Stomach (tissue), 4 donors: ENCODE measurements at regions not wholly inside any gene's neighbourhood (a gene's known extent, or its start where the extent isn't known, plus 50 kb on each side); places are given as distances from the start of the nearest gene placed in this dataset.

Source experiments
- EP300 ChIP-seq: sonication (generic); formaldehyde crosslinking; IDR thresholded peaks from one replicate; pipeline ENCODE4 v1.6.1; 2017; ENCODE audit warnings: antibody characterized with exemption
- POLR2A ChIP-seq, 4 donors: fragments of 450-650 bp; IDR thresholded peaks; one replicate each; pipeline ENCODE4 v1.6.1; 2016; ENCODE audit warnings: antibody characterized with exemption in 4 of 4, control low read depth in 2 of 4, mild to moderate bottlenecking in 1 of 4, moderate library complexity in 1 of 4
- POLR2AphosphoS5 ChIP-seq, 3 donors: sonication (generic); formaldehyde crosslinking; IDR thresholded peaks; one replicate each; pipeline ENCODE4 v1.6.1; 2016; ENCODE audit warnings: antibody characterized with exemption in 3 of 3
- TF ChIP-seq, protein P1 (sequence below), 7 experiments: fragments of 450-650 bp in 4 of 7; fragments of 200-600 bp in 3 of 7; sonication (generic) in 3 of 7; IDR thresholded peaks; one replicate each; pipeline ENCODE4 v1.5.1; 2016 to 2019; ENCODE audit warnings: antibody characterized with exemption in 7 of 7, control low read depth in 2 of 7, mild to moderate bottlenecking in 1 of 7

DNA sequence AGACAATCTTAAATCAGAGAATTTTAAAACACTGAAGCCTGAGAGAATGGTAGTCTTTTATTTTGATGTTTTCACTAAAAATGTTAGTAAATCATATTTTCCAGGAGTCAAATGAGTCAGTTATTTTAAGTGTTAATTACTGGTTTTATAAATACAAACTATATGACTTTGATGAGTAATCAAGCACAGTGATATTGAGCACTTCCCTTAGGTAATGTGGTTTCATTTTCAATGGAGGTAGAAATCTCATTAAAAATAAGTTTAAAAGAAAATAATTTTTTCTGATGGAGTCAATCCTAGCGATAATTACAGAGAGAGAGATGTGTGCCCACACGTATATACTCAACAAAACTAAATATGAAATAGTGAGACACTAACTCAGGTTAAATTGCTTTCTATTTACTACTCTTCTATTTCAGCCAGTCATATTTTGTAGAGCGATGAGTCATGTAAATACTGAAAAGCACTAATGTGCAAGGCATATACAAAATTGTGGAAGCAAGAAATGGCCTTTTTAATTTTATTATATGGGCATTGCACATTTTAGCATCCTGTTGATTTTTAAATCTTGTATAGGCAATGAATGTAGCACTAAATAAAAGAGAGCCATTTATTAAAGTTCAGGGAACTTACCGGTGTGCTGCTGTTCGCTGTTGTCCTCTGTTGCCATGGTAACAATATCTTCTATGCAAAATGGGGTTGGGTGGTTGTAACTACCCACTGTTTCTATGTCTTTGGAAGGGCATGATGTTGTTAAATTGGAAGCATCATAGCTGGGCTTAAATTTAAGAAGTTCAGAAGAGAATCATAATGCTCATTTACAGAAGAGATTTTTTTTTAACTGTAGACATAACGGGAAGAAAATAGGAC is 513.7 kb downstream of the TLL1 start:
- TF ChIP-seq, protein P1, sequence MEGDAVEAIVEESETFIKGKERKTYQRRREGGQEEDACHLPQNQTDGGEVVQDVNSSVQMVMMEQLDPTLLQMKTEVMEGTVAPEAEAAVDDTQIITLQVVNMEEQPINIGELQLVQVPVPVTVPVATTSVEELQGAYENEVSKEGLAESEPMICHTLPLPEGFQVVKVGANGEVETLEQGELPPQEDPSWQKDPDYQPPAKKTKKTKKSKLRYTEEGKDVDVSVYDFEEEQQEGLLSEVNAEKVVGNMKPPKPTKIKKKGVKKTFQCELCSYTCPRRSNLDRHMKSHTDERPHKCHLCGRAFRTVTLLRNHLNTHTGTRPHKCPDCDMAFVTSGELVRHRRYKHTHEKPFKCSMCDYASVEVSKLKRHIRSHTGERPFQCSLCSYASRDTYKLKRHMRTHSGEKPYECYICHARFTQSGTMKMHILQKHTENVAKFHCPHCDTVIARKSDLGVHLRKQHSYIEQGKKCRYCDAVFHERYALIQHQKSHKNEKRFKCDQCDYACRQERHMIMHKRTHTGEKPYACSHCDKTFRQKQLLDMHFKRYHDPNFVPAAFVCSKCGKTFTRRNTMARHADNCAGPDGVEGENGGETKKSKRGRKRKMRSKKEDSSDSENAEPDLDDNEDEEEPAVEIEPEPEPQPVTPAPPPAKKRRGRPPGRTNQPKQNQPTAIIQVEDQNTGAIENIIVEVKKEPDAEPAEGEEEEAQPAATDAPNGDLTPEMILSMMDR (IDR thresholded peaks at IDR 0.05): no peak
- no peak for TF ChIP-seq POLR2A (IDR thresholded peaks at IDR 0.05)
- no peak for TF ChIP-seq POLR2AphosphoS5 (IDR thresholded peaks at IDR 0.05)
- no peak for TF ChIP-seq EP300
